Stimulated activated CD4-positive, alpha-beta T cell treated with anti-CD3 and anti-CD28 coated beads, TNF-alpha, amount 100 ng/mL, for 48 hours (primary cell): ENCODE measurements at regions not wholly inside any gene's neighbourhood (a gene's known extent, or its start where the extent isn't known, plus 50 kb on each side); places are given as distances from the start of the nearest gene placed in this dataset.

Experiments used
- DNase-seq, 3 donors: peaks; one replicate each; pipeline ENCODE4 v3.0.0-alpha.2; 2020; ENCODE audit warnings: low read depth in 3 of 3

DNA sequence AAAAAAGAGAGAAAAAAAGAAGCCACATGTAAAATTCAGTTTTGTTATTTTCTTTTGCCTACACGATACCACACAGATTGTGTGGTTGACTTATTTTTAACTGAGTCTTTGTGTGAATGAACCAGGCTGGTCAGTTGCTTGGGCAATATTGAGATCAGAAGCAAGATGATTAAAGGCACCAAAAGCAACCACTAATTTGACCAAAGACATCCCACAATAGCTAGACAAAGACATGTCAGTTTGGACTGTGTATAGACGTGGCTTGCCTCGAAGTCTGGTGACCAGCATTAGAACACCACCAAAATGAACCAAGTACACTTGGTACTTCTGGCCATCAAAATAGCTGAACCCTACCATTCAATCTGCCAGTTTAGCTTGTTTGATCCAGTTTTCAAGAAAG is 340.6 kb upstream of the TBX3 start:
- no peak for DNase-seq

GRCh38 chr12:115023279-115024265 is 339.6 kb upstream of the TBX3 start:
- DNase-seq, result no peak

GRCh38 chr12:115020091-115020490 is 336.1 kb upstream of the TBX3 start:
- DNase-seq, result no peak

- no peak for DNase-seq
Observed at GRCh38 chr12:115017346-115017745, 333.4 kb upstream of the TBX3 start.

- DNase-seq, result no peak
Observed at GRCh38 chr12:115013236-115013981, 329.4 kb upstream of the TBX3 start.

GRCh38 chr12:115012861-115013235 is 328.9 kb upstream of the TBX3 start:
- DNase-seq, result no peak

DNA sequence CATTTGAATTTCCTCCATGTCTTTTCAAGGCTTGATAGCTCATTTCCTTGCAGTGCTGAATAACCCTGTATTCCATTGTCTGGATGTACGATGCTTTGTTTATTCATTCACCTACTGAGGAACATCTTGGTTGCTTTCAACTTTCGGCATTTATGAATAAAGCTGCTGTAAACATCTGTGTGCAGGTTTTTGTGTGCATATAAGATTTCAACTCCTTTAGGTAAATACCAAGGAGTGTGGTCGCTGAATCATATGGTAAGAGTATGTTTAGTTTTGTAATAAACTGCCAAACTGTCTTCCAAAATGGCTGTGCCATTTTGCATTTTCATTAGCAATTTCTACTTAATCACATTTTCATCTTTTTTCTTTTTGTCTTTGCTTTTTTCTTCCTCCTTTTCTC is 327.7 kb upstream of the TBX3 start:
- no peak for DNase-seq

DNA sequence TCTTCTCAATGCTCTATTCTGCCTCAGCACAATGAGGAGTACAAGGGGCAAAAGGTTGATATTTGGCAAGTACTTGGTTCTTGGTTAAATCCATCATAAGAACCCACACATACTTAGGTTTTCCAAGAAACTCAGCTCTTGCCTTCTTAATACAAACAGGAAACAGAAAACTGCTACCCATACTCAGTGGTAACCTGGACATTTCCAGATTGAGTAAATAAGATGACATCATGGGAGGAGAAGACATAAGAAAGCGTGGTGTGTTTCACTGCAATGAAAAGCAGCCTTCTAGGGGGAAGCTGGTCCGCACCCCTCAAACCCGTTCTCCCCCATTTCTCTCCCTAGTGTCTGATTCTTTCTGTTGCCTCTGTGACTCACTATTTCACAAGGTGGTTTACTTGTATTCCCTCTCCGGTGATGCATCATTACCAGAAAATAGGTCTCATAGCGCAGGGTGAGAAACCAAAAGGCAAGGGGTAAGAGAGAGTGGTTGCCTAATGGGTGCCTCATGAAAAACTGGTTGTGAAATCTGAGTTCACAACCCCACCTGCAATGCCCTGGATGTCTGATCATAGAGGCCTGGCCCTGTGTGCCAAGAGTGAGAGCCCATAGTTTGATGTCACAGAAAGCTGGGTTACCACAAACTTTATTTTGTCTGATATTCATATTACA is 326.5 kb upstream of the TBX3 start:
- DNase-seq, result no peak

DNA sequence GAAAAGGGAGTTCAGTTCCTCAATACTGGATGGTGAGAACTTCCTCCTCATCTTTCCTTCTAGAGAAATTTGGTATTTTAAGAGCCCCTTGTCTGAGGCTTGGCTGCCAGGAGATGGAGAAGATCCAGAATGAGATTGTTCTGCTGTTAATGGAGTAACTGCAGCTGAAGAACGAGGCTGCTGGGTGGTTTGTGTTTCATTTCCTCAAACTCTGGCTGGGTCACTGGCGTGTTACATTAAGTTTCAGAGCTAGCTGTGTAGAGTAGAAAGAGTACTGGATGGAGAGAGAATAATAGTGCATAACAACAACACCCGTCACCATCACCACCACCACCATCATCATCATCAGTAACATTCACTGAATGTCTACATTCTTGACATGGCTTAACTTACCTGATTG is 325.0 kb upstream of the TBX3 start:
- DNase-seq, result no peak

- no peak for DNase-seq
Observed at GRCh38 chr12:115004470-115005146, 320.6 kb upstream of the TBX3 start.

DNA sequence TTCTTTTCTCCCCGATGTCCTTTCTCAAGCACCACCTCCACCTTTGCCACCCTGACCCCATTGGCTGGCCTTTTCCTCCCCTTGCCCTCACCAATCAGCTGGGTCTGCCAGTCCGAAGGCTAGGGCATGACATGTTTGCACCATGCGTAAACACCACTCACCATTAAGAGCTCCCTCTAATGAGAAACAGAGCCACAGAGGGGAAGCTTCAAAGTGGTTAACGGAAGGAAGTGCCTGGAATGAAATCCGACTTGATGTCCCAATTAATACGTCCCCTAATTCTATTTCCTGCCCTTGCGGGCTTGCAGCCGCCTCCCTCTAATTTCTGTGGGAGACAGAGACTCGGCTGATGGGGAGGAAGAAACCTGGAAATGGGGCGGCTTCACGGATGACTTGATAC is 318.5 kb upstream of the TBX3 start:
- no peak for DNase-seq

DNA sequence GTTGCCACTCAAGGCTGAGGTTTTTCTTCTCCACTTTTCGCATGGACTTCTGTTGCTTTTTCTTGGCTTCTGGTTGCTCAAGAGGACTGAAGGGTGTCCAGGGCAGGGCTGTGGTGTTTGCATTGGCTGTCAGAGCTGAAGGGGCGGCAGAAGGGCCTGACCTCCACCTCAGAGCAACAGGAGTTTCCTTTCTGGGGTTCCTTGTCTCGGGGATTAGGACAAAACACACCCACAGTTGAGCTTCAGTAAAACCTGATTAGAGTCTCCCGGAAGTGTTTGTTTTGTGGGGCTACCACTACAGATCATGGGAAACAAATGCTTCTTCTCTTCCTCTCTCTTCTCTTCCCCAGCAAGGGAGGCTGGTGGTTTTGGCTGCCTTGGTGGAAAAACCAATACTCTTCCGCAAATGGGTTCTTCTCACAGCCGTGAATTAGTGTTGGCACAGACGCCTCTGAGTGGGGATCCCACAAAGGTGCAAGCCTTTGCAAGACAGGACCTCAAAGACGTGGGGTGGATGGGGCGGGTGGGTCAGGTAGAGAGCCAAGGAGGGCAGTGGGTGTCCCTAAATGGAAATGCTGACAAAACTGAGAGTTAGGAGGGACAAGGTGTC is 317.7 kb upstream of the TBX3 start:
- DNase-seq, result no peak

GRCh38 chr12:115000038-115000437 is 316.1 kb upstream of the TBX3 start:
- DNase-seq, result no peak

- no peak for DNase-seq
Observed at GRCh38 chr12:114998750-114999128, 314.8 kb upstream of the TBX3 start.

GRCh38 chr12:114998118-114998749 is 314.3 kb upstream of the TBX3 start:
- no peak for DNase-seq

DNA sequence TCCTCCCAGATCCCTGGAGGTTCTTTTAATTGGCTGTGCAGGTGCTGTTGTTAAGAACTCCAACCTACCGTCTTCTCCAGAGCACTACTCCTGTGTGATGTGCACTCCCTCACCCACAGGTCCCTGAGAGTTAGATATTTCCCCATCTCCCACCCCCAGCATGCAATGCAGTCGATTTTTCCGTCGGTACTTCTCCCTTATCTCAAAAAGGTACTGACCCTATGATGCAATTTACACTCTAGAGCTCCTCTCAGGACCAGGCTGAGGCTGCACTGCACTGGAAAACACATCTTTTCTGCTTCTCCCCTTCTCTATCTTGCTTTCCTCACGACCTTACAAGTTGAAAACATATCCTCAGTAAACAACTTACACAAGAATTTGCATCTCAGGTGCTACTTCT is 312.4 kb upstream of the TBX3 start:
- no peak for DNase-seq

DNA sequence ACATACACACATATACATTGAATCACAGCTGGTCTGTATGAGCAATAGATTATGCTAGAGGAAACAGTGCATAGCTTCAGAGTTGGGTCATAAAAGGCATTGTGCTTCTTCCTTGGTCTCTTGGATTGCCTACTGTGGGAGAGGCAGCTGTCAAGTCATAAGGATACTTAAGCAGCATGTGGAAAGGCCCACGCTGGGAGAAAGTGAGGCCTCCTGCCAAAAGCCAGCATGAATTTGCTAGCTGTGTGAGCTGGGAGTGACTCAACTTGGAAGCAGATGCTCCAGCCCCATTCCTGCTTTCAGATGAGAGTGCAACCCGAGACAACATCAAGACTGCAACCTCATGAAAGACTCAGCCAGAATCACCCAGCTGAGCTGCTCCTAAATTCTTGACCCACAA is 311.9 kb upstream of the TBX3 start:
- DNase-seq, result no peak

GRCh38 chr12:114993165-114993564 is 309.2 kb upstream of the TBX3 start:
- DNase-seq, result no peak

- no peak for DNase-seq
Observed at GRCh38 chr12:114992443-114992842, 308.5 kb upstream of the TBX3 start.

- DNase-seq, result no peak
Observed at GRCh38 chr12:114990381-114990780, 306.4 kb upstream of the TBX3 start.

GRCh38 chr12:114986849-114987248 is 302.9 kb upstream of the TBX3 start:
- no peak for DNase-seq
